Neuron (in vitro differentiated cells): ENCODE measurements at regions not wholly inside any gene's neighbourhood (a gene's known extent, or its start where the extent isn't known, plus 50 kb on each side); places are given as distances from the start of the nearest gene placed in this dataset.
"Not testable (repeated sequence)": the region's sequence is repeated elsewhere in the genome, so short reads cannot be mapped to it uniquely, and the experiment has no call there.

Experiments
- H2AFZ ChIP-seq: one replicate; pipeline ENCODE4 v1.6.1; 2013; ENCODE audit warnings: low read depth, mild to moderate bottlenecking, inconsistent platforms, low read length, moderate library complexity
- H3K27me3 ChIP-seq: one replicate; pipeline ENCODE4 v1.6.1; 2013; ENCODE audit warnings: low read length; ENCODE audit not compliant: insufficient read depth
- H3K36me3 ChIP-seq: one replicate; pipeline ENCODE4 v1.6.1; 2013; ENCODE audit warnings: low read length; ENCODE audit not compliant: insufficient read depth
- H3K4me1 ChIP-seq: one replicate; pipeline ENCODE4 v1.6.1; 2013; ENCODE audit warnings: low read length; ENCODE audit not compliant: insufficient read depth
- H3K4me3 ChIP-seq: 2 replicates; pipeline ENCODE4 v1.5.1; 2013; ENCODE audit warnings: mild to moderate bottlenecking, low read length, moderate library complexity
- H3K9me3 ChIP-seq: one replicate; pipeline ENCODE4 v1.6.1; 2013; ENCODE audit warnings: low read length

GRCh38 chr5:87645224-87645623 lies 232.5 kb upstream of the CCNH start:
- Histone ChIP-seq H3K36me3 (no peaks in the 10 kb centered on the region), H3K4me3 (no peak overlapping the region), H3K27me3 (no peaks in the 10 kb centered on the region), H3K9me3 (no peaks in the 10 kb centered on the region), H3K4me1 (no peaks in the 10 kb centered on the region), H2AFZ (no peak overlapping the region)

- H3K27me3 ChIP-seq = no peaks in the 10 kb centered on the region
- no peak overlapping the region for H2AFZ ChIP-seq
- H3K9me3 ChIP-seq = no peaks in the 10 kb centered on the region
- H3K36me3 ChIP-seq = no peaks in the 10 kb centered on the region
- no peaks in the 10 kb centered on the region for H3K4me1 ChIP-seq
- H3K4me3 ChIP-seq = no peak overlapping the region
Observed at GRCh38 chr5:87640902-87641301, 228.2 kb upstream of the CCNH start.

GRCh38 chr5:87627363-87627762 lies 214.6 kb upstream of the CCNH start:
- Histone ChIP-seq H3K4me1 (no peaks in the 10 kb centered on the region), H3K4me3 (no peak overlapping the region), H3K36me3 (no peaks in the 10 kb centered on the region), H3K9me3 (no peaks in the 10 kb centered on the region), H2AFZ (no peak overlapping the region), H3K27me3 (no peaks in the 10 kb centered on the region)

GRCh38 chr5:87608385-87608784 lies 195.7 kb upstream of the CCNH start:
- peaks cover 6% of the 10 kb centered on the region for H3K4me1 ChIP-seq
- H3K36me3 ChIP-seq = no peaks in the 10 kb centered on the region
- no peak overlapping the region for H3K4me3 ChIP-seq
- no peaks in the 10 kb centered on the region for H3K9me3 ChIP-seq
- no peaks in the 10 kb centered on the region for H3K27me3 ChIP-seq
- H2AFZ ChIP-seq = no peak overlapping the region

GRCh38 chr5:87605663-87606062 lies 192.9 kb upstream of the CCNH start:
- no peak overlapping the region for H2AFZ ChIP-seq
- no peak overlapping the region for H3K4me3 ChIP-seq
- no peaks in the 10 kb centered on the region for H3K27me3 ChIP-seq
- H3K36me3 ChIP-seq = no peaks in the 10 kb centered on the region
- peaks cover 6% of the 10 kb centered on the region for H3K4me1 ChIP-seq
- no peaks in the 10 kb centered on the region for H3K9me3 ChIP-seq

- Histone ChIP-seq H2AFZ (no peak overlapping the region), H3K4me1 (no peaks in the 10 kb centered on the region), H3K4me3 (no peak overlapping the region), H3K36me3 (no peaks in the 10 kb centered on the region), H3K9me3 (no peaks in the 10 kb centered on the region), H3K27me3 (no peaks in the 10 kb centered on the region)
Observed at GRCh38 chr5:87599778-87600177, 187.0 kb upstream of the CCNH start.

GRCh38 chr5:87598460-87598859 lies 185.7 kb upstream of the CCNH start:
- Histone ChIP-seq H3K4me1 (no peaks in the 10 kb centered on the region), H2AFZ (no peak overlapping the region), H3K36me3 (no peaks in the 10 kb centered on the region), H3K27me3 (no peaks in the 10 kb centered on the region), H3K9me3 (no peaks in the 10 kb centered on the region), H3K4me3 (no peak overlapping the region)

- no peaks in the 10 kb centered on the region for H3K36me3 ChIP-seq
- no peaks in the 10 kb centered on the region for H3K9me3 ChIP-seq
- no peaks in the 10 kb centered on the region for H3K27me3 ChIP-seq
- H3K4me1 ChIP-seq = no peaks in the 10 kb centered on the region
- no peak overlapping the region for H3K4me3 ChIP-seq
- no peak overlapping the region for H2AFZ ChIP-seq
Observed at GRCh38 chr5:87594566-87594965, 181.8 kb upstream of the CCNH start.

- Histone ChIP-seq H3K36me3 (no peaks in the 10 kb centered on the region), H3K27me3 (no peaks in the 10 kb centered on the region), H3K9me3 (no peaks in the 10 kb centered on the region), H3K4me3 (no peak overlapping the region), H2AFZ (no peak overlapping the region), H3K4me1 (no peaks in the 10 kb centered on the region)
Observed at GRCh38 chr5:87589587-87589986, 176.9 kb upstream of the CCNH start.

- no peaks in the 10 kb centered on the region for H3K27me3 ChIP-seq
- no peaks in the 10 kb centered on the region for H3K36me3 ChIP-seq
- no peaks in the 10 kb centered on the region for H3K9me3 ChIP-seq
- no peak overlapping the region for H3K4me3 ChIP-seq
- H2AFZ ChIP-seq = no peak overlapping the region
- H3K4me1 ChIP-seq = no peaks in the 10 kb centered on the region
Observed at GRCh38 chr5:87588316-87588715, 175.6 kb upstream of the CCNH start.

- H3K27me3 ChIP-seq, H2AFZ ChIP-seq, H3K4me1 ChIP-seq, H3K9me3 ChIP-seq, H3K4me3 ChIP-seq, H3K36me3 ChIP-seq: not testable (repeated sequence)
Observed at GRCh38 chr5:87583704-87584103, 171.0 kb upstream of the CCNH start.

- Histone ChIP-seq H3K4me3 (no peak overlapping the region), H3K4me1 (no peaks in the 10 kb centered on the region), H3K27me3 (no peaks in the 10 kb centered on the region), H3K9me3 (no peaks in the 10 kb centered on the region), H3K36me3 (no peaks in the 10 kb centered on the region), H2AFZ (no peak overlapping the region)
Observed at GRCh38 chr5:87582149-87582548, 169.4 kb upstream of the CCNH start.

GRCh38 chr5:87581661-87582060 lies 168.9 kb upstream of the CCNH start:
- H3K4me1 ChIP-seq = no peaks in the 10 kb centered on the region
- H2AFZ ChIP-seq = no peak overlapping the region
- H3K9me3 ChIP-seq = no peaks in the 10 kb centered on the region
- no peaks in the 10 kb centered on the region for H3K27me3 ChIP-seq
- no peaks in the 10 kb centered on the region for H3K36me3 ChIP-seq
- no peak overlapping the region for H3K4me3 ChIP-seq

GRCh38 chr5:87579678-87580077 lies 166.9 kb upstream of the CCNH start:
- Histone ChIP-seq H3K4me3 (no peak overlapping the region), H3K27me3 (no peaks in the 10 kb centered on the region), H3K4me1 (peaks cover 4% of the 10 kb centered on the region), H2AFZ (no peak overlapping the region), H3K9me3 (no peaks in the 10 kb centered on the region), H3K36me3 (no peaks in the 10 kb centered on the region)
